B cell (primary cell): ENCODE measurements at regions not wholly inside any gene's neighbourhood (a gene's known extent, or its start where the extent isn't known, plus 50 kb on each side); places are given as distances from the start of the nearest gene placed in this dataset.

ENCODE experiments used
- ATAC-seq: fragments of 200-7000 bp; cut with Tn5 transposase; one replicate; pipeline ENCODE4 v1.10.0; 2021; ENCODE audit warnings: low read depth, mild to moderate bottlenecking, moderate number of reproducible peaks, moderate library complexity
- CTCF ChIA-PET: fragments of 350-600 bp; sonication (Branson Sonifier 250); formaldehyde crosslinking; loops from one replicate; lab custom pipeline; 2021; ENCODE audit warnings: antibody characterized with exemption, inconsistent platforms; lab: Charles Lee
- POLR2A ChIA-PET: fragments of 350-600 bp; sonication (Branson Sonifier 250); formaldehyde crosslinking; loops from one replicate; lab custom pipeline; 2021; ENCODE audit warnings: antibody characterized with exemption; lab: Charles Lee
- DNase-seq: peaks from one replicate; pipeline ENCODE4 v3.0.0; 2013
- H2AFZ ChIP-seq: 2 replicates; pipeline ENCODE4 v1.6.1; 2012; ENCODE audit warnings: mild to moderate bottlenecking, low read depth, low read length; ENCODE audit not compliant: insufficient read depth, poor library complexity, severe bottlenecking
- H3K27ac ChIP-seq, 2 donors: 1 replicate in 1 of 2; 2 replicates in 1 of 2; pipeline ENCODE4 v1.5.1; 2012 to 2013; ENCODE audit warnings: low read length in 2 of 2, mild to moderate bottlenecking in 2 of 2, moderate library complexity in 1 of 2
- H3K27me3 ChIP-seq, 4 experiments: fragments of 200-600 bp in 1 of 4; sonication (generic) in 1 of 4; replicated peaks in 1 of 4; 1 replicate in 2 of 4; 2 replicates in 2 of 4; pipeline versions ENCODE4 v1.6.1 to v1.7.0; 2013 to 2016; ENCODE audit warnings: low read length in 3 of 4, mild to moderate bottlenecking in 2 of 4, mixed read lengths in 1 of 4, moderate library complexity in 1 of 4; ENCODE audit not compliant: insufficient read depth in 4 of 4, control insufficient read depth in 3 of 4; ENCODE audit errors: control extremely low read depth in 1 of 4
- H3K36me3 ChIP-seq, 2 experiments: replicated peaks in 1 of 2; 1 replicate in 1 of 2; 2 replicates in 1 of 2; pipeline versions ENCODE4 v1.6.1 to v1.7.1; 2013; ENCODE audit warnings: low read length in 1 of 2; ENCODE audit not compliant: insufficient read depth in 2 of 2, control insufficient read depth in 1 of 2; ENCODE audit errors: control extremely low read depth in 1 of 2, extremely low read depth in 1 of 2
- H3K4me1 ChIP-seq, 2 donors: fragments of 200-600 bp in 1 of 2; sonication (generic) in 1 of 2; 1 replicate in 1 of 2; 2 replicates in 1 of 2; pipeline versions ENCODE4 v1.5.1 to v1.6.1; 2013 to 2017; ENCODE audit warnings: low read length in 2 of 2; ENCODE audit not compliant: control insufficient read depth in 2 of 2, insufficient read depth in 2 of 2
- H3K4me2 ChIP-seq: replicated peaks from 2 replicates; pipeline ENCODE3; 2012; ENCODE audit warnings: mild to moderate bottlenecking, low read depth, low read length; ENCODE audit not compliant: poor library complexity, severe bottlenecking
- H3K4me3 ChIP-seq, 5 experiments: fragments of 200-600 bp in 1 of 5; sonication (generic) in 1 of 5; 1 replicate in 3 of 5; 2 replicates in 2 of 5; pipeline versions ENCODE4 v1.5.1 to v1.7.0; 2011 to 2016; ENCODE audit warnings: low read length in 4 of 5, mild to moderate bottlenecking in 4 of 5, low read depth in 2 of 5, control low read depth in 1 of 5, moderate library complexity in 1 of 5; ENCODE audit not compliant: insufficient read depth in 1 of 5; ENCODE audit errors: control extremely low read depth in 1 of 5, extremely low read depth in 1 of 5
- H3K79me2 ChIP-seq: fragments of 200-600 bp; sonication (generic); one replicate; pipeline ENCODE4 v1.6.0; 2016; ENCODE audit warnings: low read length; ENCODE audit not compliant: control insufficient read depth, insufficient read depth
- H3K9ac ChIP-seq: fragments of 200-600 bp; sonication (generic); 2 replicates; pipeline ENCODE4 v1.6.1; 2017; ENCODE audit warnings: mild to moderate bottlenecking, low read length, moderate library complexity
- H3K9me3 ChIP-seq, 3 donors: one replicate each; pipeline versions ENCODE4 v1.6.1 to v1.7.1; 2013; ENCODE audit warnings: low read length in 2 of 3; ENCODE audit not compliant: control insufficient read depth in 2 of 3, insufficient read depth in 1 of 3; ENCODE audit errors: control extremely low read depth in 1 of 3
- H4K20me1 ChIP-seq: 2 replicates; pipeline ENCODE4 v1.6.0; 2012; ENCODE audit warnings: mild to moderate bottlenecking, low read length; ENCODE audit not compliant: insufficient read depth, control insufficient read depth, poor library complexity, severe bottlenecking
- H3K27ac Mint-ChIP-seq: one replicate; pipeline ENCODE4 v1.8.0; 2021; ENCODE audit warnings: mixed read lengths
- H3K27me3 Mint-ChIP-seq: one replicate; pipeline ENCODE4 v1.8.0; 2021; ENCODE audit warnings: mixed read lengths
- H3K4me1 Mint-ChIP-seq: one replicate; pipeline ENCODE4 v1.8.0; 2021; ENCODE audit warnings: mixed read lengths
- H3K4me3 Mint-ChIP-seq: one replicate; pipeline ENCODE4 v1.8.0; 2021; ENCODE audit warnings: mixed read lengths
- H3K9me3 Mint-ChIP-seq: one replicate; pipeline ENCODE4 v1.8.0; 2022; ENCODE audit warnings: mixed read lengths; ENCODE audit not compliant: insufficient read depth
- EZH2 ChIP-seq: IDR thresholded peaks from 2 replicates; pipeline ENCODE4 v1.6.1; 2012; ENCODE audit warnings: borderline replicate concordance, low read depth, mild to moderate bottlenecking, moderate library complexity, low read length; ENCODE audit not compliant: insufficient read depth, poor library complexity, severe bottlenecking
- whole genome bisulfite sequencing: methylation state at CpG from one replicate; pipeline ENCODE4 v1.1.5; 2013; ENCODE audit warnings: missing lambda C conversion rate; ENCODE audit not compliant: insufficient coverage; 5-methylcytosine and 5-hydroxymethylcytosine counted together
- intact Hi-C: fragments of 100-400 bp; cut with micrococcal nuclease; formaldehyde crosslinking; loops from one replicate; pipeline ENCODE4 v1.10.0; 2022
- TF ChIP-seq, protein P1 (sequence below): fragments of 200-600 bp; IDR thresholded peaks from one replicate; pipeline ENCODE4 v1.8.0; 2022; ENCODE audit warnings: antibody characterized with exemption, mild to moderate bottlenecking

GRCh38 chr9:29511680-29512079 is 1938.4 kb upstream of the C9orf72 start:
- Mint-ChIP-seq H3K9me3 (peaks cover 11% of the 10 kb centered on the region), H3K27ac (no peak overlapping the region), H3K4me3 (no peak overlapping the region), H3K27me3 (no peaks in the 10 kb centered on the region), H3K4me1 (no peaks in the 10 kb centered on the region)
- H3K27ac ChIP-seq = no peak overlapping the region
- intact Hi-C loops = no loop called here
- no peak overlapping the region for H3K4me2 ChIP-seq
- H3K4me3 ChIP-seq = no peak overlapping the region
- ChIA-PET POLR2A (no interaction called here), CTCF (no interaction called here)
- no peak overlapping the region for H2AFZ ChIP-seq
- no peaks in the 10 kb centered on the region for H4K20me1 ChIP-seq
- no peaks in the 10 kb centered on the region for H3K27me3 ChIP-seq
- H3K4me1 ChIP-seq = no peaks in the 10 kb centered on the region
- H3K36me3 ChIP-seq = no peaks in the 10 kb centered on the region
- H3K9ac ChIP-seq = no peak overlapping the region
- no peaks in the 10 kb centered on the region for H3K79me2 ChIP-seq
- H3K9me3 ChIP-seq = peaks cover 0 to 17% (median 0%) of the 10 kb centered on the region in 3 donors
- ATAC-seq = no peak
- no peak for DNase-seq
- WGBS = no CpG with 5 or more reads among the region's 1 CpG
- TF ChIP-seq EZH2 = no peak
- TF ChIP-seq, protein P1, sequence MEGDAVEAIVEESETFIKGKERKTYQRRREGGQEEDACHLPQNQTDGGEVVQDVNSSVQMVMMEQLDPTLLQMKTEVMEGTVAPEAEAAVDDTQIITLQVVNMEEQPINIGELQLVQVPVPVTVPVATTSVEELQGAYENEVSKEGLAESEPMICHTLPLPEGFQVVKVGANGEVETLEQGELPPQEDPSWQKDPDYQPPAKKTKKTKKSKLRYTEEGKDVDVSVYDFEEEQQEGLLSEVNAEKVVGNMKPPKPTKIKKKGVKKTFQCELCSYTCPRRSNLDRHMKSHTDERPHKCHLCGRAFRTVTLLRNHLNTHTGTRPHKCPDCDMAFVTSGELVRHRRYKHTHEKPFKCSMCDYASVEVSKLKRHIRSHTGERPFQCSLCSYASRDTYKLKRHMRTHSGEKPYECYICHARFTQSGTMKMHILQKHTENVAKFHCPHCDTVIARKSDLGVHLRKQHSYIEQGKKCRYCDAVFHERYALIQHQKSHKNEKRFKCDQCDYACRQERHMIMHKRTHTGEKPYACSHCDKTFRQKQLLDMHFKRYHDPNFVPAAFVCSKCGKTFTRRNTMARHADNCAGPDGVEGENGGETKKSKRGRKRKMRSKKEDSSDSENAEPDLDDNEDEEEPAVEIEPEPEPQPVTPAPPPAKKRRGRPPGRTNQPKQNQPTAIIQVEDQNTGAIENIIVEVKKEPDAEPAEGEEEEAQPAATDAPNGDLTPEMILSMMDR = no peak

DNA sequence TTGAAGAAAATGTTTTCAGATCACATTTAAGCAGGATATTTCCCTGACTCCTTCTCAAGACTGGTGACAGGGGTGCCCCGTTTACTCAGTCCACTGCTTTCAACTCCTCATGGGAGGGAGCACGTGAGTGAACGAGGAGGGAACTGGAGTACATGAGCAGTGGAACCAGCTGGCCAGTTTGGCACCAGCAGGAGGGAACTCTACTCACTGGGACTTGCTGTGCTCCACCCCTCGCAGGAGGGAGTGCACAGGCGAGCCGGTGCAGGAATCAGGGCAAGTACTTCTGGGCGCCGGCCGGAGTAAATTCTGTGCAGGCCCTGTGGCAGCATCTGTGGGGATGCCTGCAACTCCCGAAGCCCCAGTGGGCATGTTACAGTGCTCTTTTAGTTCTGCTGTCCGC is 1941.1 kb upstream of the C9orf72 start:
- H3K4me1 Mint-ChIP-seq = no peaks in the 10 kb centered on the region
- intact Hi-C loops = no loop called here
- no peaks in the 10 kb centered on the region for H3K27me3 Mint-ChIP-seq
- ChIA-PET POLR2A (no interaction called here), CTCF (no interaction called here)
- ATAC-seq (no peak), DNase-seq (no peak)
- WGBS = 84% methylated on average over 10 of the region's 11 CpGs
- Histone ChIP-seq H3K27ac (no peak overlapping the region), H3K36me3 (no peaks in the 10 kb centered on the region), H3K27me3 (no peaks in the 10 kb centered on the region), H3K9ac (no peak overlapping the region), H3K79me2 (no peaks in the 10 kb centered on the region), H3K4me3 (no peak overlapping the region), H2AFZ (no peak overlapping the region), H3K9me3 (peaks cover 0 to 17% (median 0%) of the 10 kb centered on the region in 3 donors), H3K4me1 (no peaks in the 10 kb centered on the region), H4K20me1 (no peaks in the 10 kb centered on the region), H3K4me2 (no peak overlapping the region)
- TF ChIP-seq EZH2 = no peak
- TF ChIP-seq, protein P1 = no peak
- peaks cover 9% of the 10 kb centered on the region for H3K9me3 Mint-ChIP-seq
- no peak overlapping the region for H3K4me3 Mint-ChIP-seq
- no peak overlapping the region for H3K27ac Mint-ChIP-seq
